Endothelial cell (in vitro differentiated cells): ENCODE measurements at regions not wholly inside any gene's neighbourhood (a gene's known extent, or its start where the extent isn't known, plus 50 kb on each side); places are given as distances from the start of the nearest gene placed in this dataset.

Experiments
- DNase-seq: peaks from one replicate; pipeline ENCODE4 v3.0.0; 2021; ENCODE audit warnings: low spot score
- H3K27ac Mint-ChIP-seq: one replicate; pipeline ENCODE4 v1.8.0; 2021; ENCODE audit warnings: mixed read lengths, inconsistent platforms; ENCODE audit not compliant: unreplicated experiment
- H3K27me3 Mint-ChIP-seq: one replicate; pipeline ENCODE4 v1.8.0; 2021; ENCODE audit warnings: mild to moderate bottlenecking, moderate library complexity, mixed read lengths, inconsistent platforms; ENCODE audit not compliant: unreplicated experiment
- H3K36me3 Mint-ChIP-seq: one replicate; pipeline ENCODE4 v1.8.0; 2021; ENCODE audit warnings: mild to moderate bottlenecking, low read depth, mixed read lengths, inconsistent platforms; ENCODE audit not compliant: unreplicated experiment
- H3K4me1 Mint-ChIP-seq: one replicate; pipeline ENCODE4 v1.8.0; 2021; ENCODE audit warnings: mild to moderate bottlenecking, mixed read lengths, inconsistent platforms; ENCODE audit not compliant: unreplicated experiment
- H3K4me3 Mint-ChIP-seq: one replicate; pipeline ENCODE4 v1.8.0; 2021; ENCODE audit warnings: mild to moderate bottlenecking, mixed read lengths, inconsistent platforms; ENCODE audit not compliant: unreplicated experiment
- H3K9me3 Mint-ChIP-seq: one replicate; pipeline ENCODE4 v1.8.0; 2021; ENCODE audit warnings: mixed read lengths, inconsistent platforms; ENCODE audit not compliant: unreplicated experiment
- TF ChIP-seq, protein P1 (sequence below): fragments of 200-600 bp; sonication (generic); IDR thresholded peaks from one replicate; pipeline ENCODE4 v1.5.0; 2021; ENCODE audit warnings: antibody characterized with exemption; ENCODE audit not compliant: unreplicated experiment

DNA sequence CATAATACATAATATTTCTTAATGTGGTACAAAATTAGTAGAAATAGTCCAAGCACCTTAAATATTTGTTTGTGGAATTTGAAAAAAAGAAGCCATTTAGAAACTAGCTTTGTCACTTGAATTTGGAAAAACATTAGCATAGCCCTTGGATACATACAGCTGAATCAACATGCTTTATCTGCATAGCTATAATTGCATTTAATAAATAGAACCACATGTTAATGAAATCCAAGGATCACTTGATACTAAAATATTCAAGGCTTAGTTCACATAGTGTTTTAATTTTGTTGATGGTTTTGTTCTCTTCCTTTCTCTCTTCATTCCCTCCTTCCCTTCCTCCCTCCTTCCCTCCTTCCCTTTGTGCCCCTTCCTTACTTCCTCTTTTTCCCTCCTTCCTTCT lies 169.4 kb upstream of the NRXN1 start:
- Mint-ChIP-seq H3K27ac (no peak overlapping the region), H3K4me3 (no peak overlapping the region), H3K9me3 (no peaks in the 10 kb centered on the region), H3K36me3 (no peaks in the 10 kb centered on the region), H3K4me1 (peaks cover 5% of the 10 kb centered on the region), H3K27me3 (peaks cover 1% of the 10 kb centered on the region)
- DNase-seq, result no peak
- TF ChIP-seq, protein P1, sequence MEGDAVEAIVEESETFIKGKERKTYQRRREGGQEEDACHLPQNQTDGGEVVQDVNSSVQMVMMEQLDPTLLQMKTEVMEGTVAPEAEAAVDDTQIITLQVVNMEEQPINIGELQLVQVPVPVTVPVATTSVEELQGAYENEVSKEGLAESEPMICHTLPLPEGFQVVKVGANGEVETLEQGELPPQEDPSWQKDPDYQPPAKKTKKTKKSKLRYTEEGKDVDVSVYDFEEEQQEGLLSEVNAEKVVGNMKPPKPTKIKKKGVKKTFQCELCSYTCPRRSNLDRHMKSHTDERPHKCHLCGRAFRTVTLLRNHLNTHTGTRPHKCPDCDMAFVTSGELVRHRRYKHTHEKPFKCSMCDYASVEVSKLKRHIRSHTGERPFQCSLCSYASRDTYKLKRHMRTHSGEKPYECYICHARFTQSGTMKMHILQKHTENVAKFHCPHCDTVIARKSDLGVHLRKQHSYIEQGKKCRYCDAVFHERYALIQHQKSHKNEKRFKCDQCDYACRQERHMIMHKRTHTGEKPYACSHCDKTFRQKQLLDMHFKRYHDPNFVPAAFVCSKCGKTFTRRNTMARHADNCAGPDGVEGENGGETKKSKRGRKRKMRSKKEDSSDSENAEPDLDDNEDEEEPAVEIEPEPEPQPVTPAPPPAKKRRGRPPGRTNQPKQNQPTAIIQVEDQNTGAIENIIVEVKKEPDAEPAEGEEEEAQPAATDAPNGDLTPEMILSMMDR, result no peak

DNA sequence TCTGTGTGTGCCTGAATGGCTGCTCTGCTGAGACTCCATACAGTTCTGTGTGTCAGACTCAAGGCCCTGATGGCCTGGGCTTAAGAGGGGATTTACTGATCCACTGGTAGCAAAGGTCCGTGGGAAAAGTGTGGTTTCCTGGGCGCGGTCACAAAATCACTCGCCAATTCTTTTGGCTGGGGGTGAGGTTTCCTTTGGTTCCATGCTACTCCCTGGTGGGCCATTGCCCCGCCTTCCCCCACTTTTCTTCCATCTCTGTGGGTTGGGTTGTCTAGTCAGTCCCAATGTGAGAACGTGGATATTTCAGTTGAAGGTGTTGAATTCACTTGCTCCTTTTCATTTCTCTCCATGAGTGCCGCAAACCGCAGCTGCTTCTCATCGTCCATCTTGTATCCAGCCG lies 162.7 kb upstream of the NRXN1 start:
- Mint-ChIP-seq H3K9me3 (no peaks in the 10 kb centered on the region), H3K4me3 (no peak overlapping the region), H3K4me1 (no peaks in the 10 kb centered on the region), H3K36me3 (no peaks in the 10 kb centered on the region), H3K27me3 (peaks cover 3% of the 10 kb centered on the region), H3K27ac (no peak overlapping the region)
- TF ChIP-seq, protein P1, result no peak
- no peak for DNase-seq

DNA sequence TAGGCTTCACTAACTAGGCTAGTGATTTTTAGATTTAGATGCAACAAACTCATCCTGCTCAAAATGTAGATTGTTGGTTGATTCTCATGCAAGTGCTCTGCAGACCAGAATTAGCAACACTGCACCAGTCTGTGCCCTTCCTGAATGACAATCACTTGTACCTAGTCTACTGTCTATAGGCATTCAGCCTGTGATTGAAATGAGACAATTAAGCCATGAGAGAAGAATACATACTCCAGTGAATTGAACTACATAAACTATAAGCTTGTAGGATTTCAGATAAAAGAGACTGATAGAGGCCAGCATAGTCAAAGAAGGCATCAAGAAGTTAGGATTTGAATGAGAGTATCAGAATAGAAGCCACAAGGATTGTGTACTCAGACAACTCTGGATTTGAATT lies 138.3 kb upstream of the NRXN1 start:
- Mint-ChIP-seq H3K4me1 (no peaks in the 10 kb centered on the region), H3K27ac (no peak overlapping the region), H3K9me3 (no peaks in the 10 kb centered on the region), H3K4me3 (no peak overlapping the region), H3K27me3 (peaks cover 2% of the 10 kb centered on the region), H3K36me3 (no peaks in the 10 kb centered on the region)
- DNase-seq, result no peak
- TF ChIP-seq, protein P1, result no peak

DNA sequence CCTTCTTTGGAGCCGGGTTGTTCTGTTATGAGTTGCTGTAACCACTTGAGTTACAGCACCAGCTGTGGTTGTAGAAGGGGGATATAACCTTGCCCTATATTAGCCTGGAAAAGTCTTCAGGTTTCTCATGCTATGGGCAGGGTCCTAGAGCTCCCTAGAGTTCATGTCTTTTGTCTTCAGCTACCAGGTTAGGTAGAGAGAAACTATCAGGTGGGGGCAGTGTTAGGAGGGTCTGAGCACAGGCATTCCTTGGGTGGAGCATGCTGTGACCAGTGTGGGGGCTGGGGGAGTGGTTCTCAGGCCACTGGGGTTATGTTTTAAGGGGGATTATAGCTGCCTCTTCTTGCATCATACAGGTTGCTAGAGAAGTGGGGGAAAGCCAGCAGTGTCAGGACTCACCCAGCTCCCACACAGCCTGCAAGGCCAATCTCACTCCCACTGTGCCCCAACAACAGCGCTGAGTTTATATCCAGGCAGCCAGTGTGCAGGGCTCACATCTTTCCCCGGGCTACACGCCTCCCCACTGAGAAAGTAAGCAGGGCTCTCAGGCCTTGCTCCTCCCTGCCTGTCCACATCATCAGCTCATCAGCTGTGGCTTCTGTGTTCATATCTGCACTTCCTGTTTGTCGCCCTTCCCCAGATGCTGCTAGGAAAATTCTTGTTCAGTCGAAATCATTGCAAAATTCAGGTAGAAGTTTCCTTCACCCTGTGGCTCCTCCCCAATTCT lies 133.8 kb upstream of the NRXN1 start:
- H3K27ac Mint-ChIP-seq, result no peak overlapping the region
- no peak for DNase-seq
- H3K36me3 Mint-ChIP-seq, result no peaks in the 10 kb centered on the region
- TF ChIP-seq, protein P1, result no peak
- H3K9me3 Mint-ChIP-seq, result no peaks in the 10 kb centered on the region
- H3K4me3 Mint-ChIP-seq, result no peak overlapping the region
- H3K4me1 Mint-ChIP-seq, result peaks cover 4% of the 10 kb centered on the region
- peaks cover 4% of the 10 kb centered on the region for H3K27me3 Mint-ChIP-seq

DNA sequence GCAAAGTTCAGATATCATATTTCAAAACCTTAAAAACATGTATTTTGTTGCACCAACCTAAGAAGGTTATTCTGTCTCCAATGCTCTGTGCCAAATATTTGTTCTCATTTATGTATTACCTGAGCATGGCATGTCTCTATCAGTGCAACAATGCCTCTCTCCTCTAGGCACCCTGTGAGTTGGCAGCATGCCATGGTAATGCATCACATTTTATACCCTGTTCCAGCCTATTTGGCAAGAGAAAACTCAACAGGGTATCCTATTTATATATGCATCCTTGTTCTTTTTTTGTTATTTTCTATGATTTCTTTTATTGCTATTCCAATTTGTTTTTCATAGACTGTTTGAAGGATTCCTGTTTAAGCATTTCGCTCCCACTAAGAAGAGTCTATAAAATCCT lies 126.3 kb upstream of the NRXN1 start:
- Mint-ChIP-seq H3K9me3 (no peaks in the 10 kb centered on the region), H3K27ac (no peak overlapping the region), H3K4me1 (peaks cover 4% of the 10 kb centered on the region), H3K27me3 (no peaks in the 10 kb centered on the region), H3K36me3 (no peaks in the 10 kb centered on the region), H3K4me3 (no peak overlapping the region)
- DNase-seq, result no peak
- TF ChIP-seq, protein P1, result no peak
